ENCODE measurements at regions not wholly inside any gene's neighbourhood (a gene's known extent, or its start where the extent isn't known, plus 50 kb on each side); places are given as distances from the start of the nearest gene placed in this dataset.

GRCh38 chr22:47328550-47329243, 566.2 kb downstream of the TBC1D22A start:
- H2BK15ac ChIP-seq (ENCODE audit: low read depth, low read length) = 0 out of 3 replicates have a peak overlapping the region, but pooled peaks have one; percentile 1
- H3K27ac ChIP-seq (ENCODE audit: insufficient read depth, low read length) = peak overlapping the region; percentile 28; the same call in 1 of the 2 replicates
- H4K8ac ChIP-seq (ENCODE audit: low read depth in 2 of 2, low read length in 2 of 2) = peak overlapping the region in 1 of 2 experiments; percentile 32; a peak in 1 of 4 replicates
- ATAC-seq (ENCODE audit: low read depth) (peak; percentile 99), DNase-seq (peak; percentile 96)
- H3K9me1 ChIP-seq (ENCODE audit: insufficient read depth, low read length) = peaks cover 6% of the 10 kb centered on the region
- peak overlapping the region; percentile 14; the same call in 1 of the 2 replicates for H3K56ac ChIP-seq (ENCODE audit: extremely low read depth, insufficient read depth, low read length)
- peak overlapping the region; percentile 67 for H2BK5ac ChIP-seq (ENCODE audit: low read depth, low read length, poor library complexity, severe bottlenecking)
- peak overlapping the region; percentile 37 for H2AFZ ChIP-seq (replicated peaks; ENCODE audit: low read length, poor library complexity)
- dilution Hi-C loops (cut with HindIII; ENCODE audit: low sequenced_read_pairs, unreplicated experiment) = no loop called here
- peak overlapping the region; percentile 11; the same call in 1 of the 2 replicates for H4K91ac ChIP-seq (ENCODE audit: insufficient read depth, low read depth, low read length)
- H4K5ac ChIP-seq (ENCODE audit: low read depth, low read length) = peak overlapping the region; percentile 56; the same call in 1 of the 2 replicates
- in situ Hi-C loops (cut with MboI; ENCODE audit: low sequenced_read_pairs) = no loop called here
- no peak overlapping the region for H2AK5ac ChIP-seq (ENCODE audit: low read depth, low read length)
- WGBS, 2 experiments (ENCODE audit: extremely low coverage in 2 of 2, insufficient read length in 1 of 2) = 10% methylated on average over 4 of the region's 10 CpGs; no CpG with 5 or more reads in 1 of the 2 experiments
- H3K4me1 ChIP-seq (ENCODE audit: control insufficient read depth, insufficient read depth, low read length) = peaks cover 6% of the 10 kb centered on the region
- H3K9me3 ChIP-seq (ENCODE audit: control insufficient read depth, insufficient read depth, low read length) = peaks cover 7% of the 10 kb centered on the region; the same call in 1 of the 2 replicates
- peak overlapping the region; percentile 11; the same call in 1 of the 2 replicates for H3K4me2 ChIP-seq (ENCODE audit: low read depth, low read length)
- H3K79me1 ChIP-seq (ENCODE audit: low read depth in 1 of 2, low read length in 2 of 2) = no peaks in the 10 kb centered on the region
- H2BK20ac ChIP-seq (ENCODE audit: low read depth, low read length) = peak overlapping the region; percentile 10
- H4K20me1 ChIP-seq (ENCODE audit: insufficient read depth, low read length) = no peaks in the 10 kb centered on the region
- peak overlapping the region; percentile 52 for H2BK120ac ChIP-seq (ENCODE audit: low read depth, low read length)
- no peak overlapping the region for H2AK9ac ChIP-seq (replicated peaks; ENCODE audit: low read depth, low read length, poor library complexity)
- peak overlapping the region; percentile 30 for H3K4ac ChIP-seq (ENCODE audit: low read depth, low read length)
- TF ChIP-seq FOS (IDR thresholded peaks at IDR 0.05; ENCODE audit: low read depth, low read length) (peak; percentile 95), NFE2L2 (IDR thresholded peaks at IDR 0.05; ENCODE audit: low read depth, low read length) (no peak), ELK1 (IDR thresholded peaks at IDR 0.05; ENCODE audit: borderline replicate concordance, low read depth, low read length) (no peak), BHLHE40 (IDR thresholded peaks at IDR 0.05; ENCODE audit: low read depth, low read length) (peak; percentile 89), USF2 (IDR thresholded peaks at IDR 0.05; ENCODE audit: low read depth, low read length) (peak; percentile 85), SMC3 (IDR thresholded peaks at IDR 0.05; ENCODE audit: low read depth, low read length) (0 out of 2 replicates have a peak, but pooled peaks have one; percentile 5), POLR2A (IDR thresholded peaks at IDR 0.05; ENCODE audit: low read depth, low read length) (no peak), MXI1 (IDR thresholded peaks at IDR 0.05; ENCODE audit: borderline replicate concordance, low read depth, low read length) (0 out of 2 replicates have a peak, but pooled peaks have one; percentile 23), RCOR1 (IDR thresholded peaks at IDR 0.05; ENCODE audit: insufficient replicate concordance, low read length) (peak; percentile 31), MAZ (IDR thresholded peaks at IDR 0.05; ENCODE audit: borderline replicate concordance, low read depth, low read length) (peak; percentile 58; the same call in 1 of the 2 replicates)
- no peak overlapping the region for H3K14ac ChIP-seq (replicated peaks; ENCODE audit: low read depth, low read length)
- H3K36me3 ChIP-seq (ENCODE audit: control insufficient read depth, insufficient read depth, low read length) = no peaks in the 10 kb centered on the region
- H3K23ac ChIP-seq (ENCODE audit: low read depth, low read length) = no peak overlapping the region
- ChIA-PET CTCF (interaction anchor here (0.7 kb wide), 1 partner anchor 128 kb away, joined by 4 read pairs; no protein-coding TSS in a partner anchor), POLR2A (ENCODE audit: unreplicated experiment) (no interaction called here)
- H3K9ac ChIP-seq (ENCODE audit: low read depth, low read length) = peak overlapping the region; percentile 4; the same call in 1 of the 2 replicates
- H3K18ac ChIP-seq (ENCODE audit: low read depth, low read length) = peak overlapping the region; percentile 75; the same call in 1 of the 2 replicates
- no peaks in the 10 kb centered on the region for H3K27me3 ChIP-seq (ENCODE audit: control insufficient read depth, insufficient read depth, low read length)
- intact Hi-C loops (cut with micrococcal nuclease) = no loop called here
- no peak overlapping the region for H3K4me3 ChIP-seq (ENCODE audit: insufficient read depth, low read depth, low read length)
- no TSS peak for BruUV-seq (replicated peaks)

All from IMR-90 (cell line).